Urinary bladder (tissue), 3 donors: ENCODE measurements at regions not wholly inside any gene's neighbourhood (a gene's known extent, or its start where the extent isn't known, plus 50 kb on each side); places are given as distances from the start of the nearest gene placed in this dataset.
A peak's percentile ranks its signal among the peaks of the same experiment; 100 is the strongest.

ENCODE experiments used
- DNase-seq: peaks from one replicate; pipeline ENCODE4 v3.0.0-alpha.2; 2015; ENCODE audit errors: extremely low spot score
- H3K27ac ChIP-seq: one replicate; pipeline ENCODE4 v1.5.1; 2013; ENCODE audit warnings: low read depth, mild to moderate bottlenecking, moderate library complexity
- H3K36me3 ChIP-seq: one replicate; pipeline ENCODE4 v1.6.1; 2013; ENCODE audit warnings: mild to moderate bottlenecking, moderate library complexity; ENCODE audit not compliant: insufficient read depth
- H3K4me1 ChIP-seq: one replicate; pipeline ENCODE4 v1.6.1; 2013; ENCODE audit warnings: mild to moderate bottlenecking, moderate library complexity; ENCODE audit not compliant: insufficient read depth
- H3K4me3 ChIP-seq: one replicate; pipeline ENCODE4 v1.5.1; 2013; ENCODE audit warnings: low read depth, low read length
- WGBS: extraction: QIAGEN DNeasy Blood & Tissue Kit; methylation state at CpG from one replicate; pipeline ENCODE4 v1.1.7; 2013; 5-methylcytosine and 5-hydroxymethylcytosine counted together
- donor health status: healthy with polysubstance abuse.
- donor health status: healthy.

DNA sequence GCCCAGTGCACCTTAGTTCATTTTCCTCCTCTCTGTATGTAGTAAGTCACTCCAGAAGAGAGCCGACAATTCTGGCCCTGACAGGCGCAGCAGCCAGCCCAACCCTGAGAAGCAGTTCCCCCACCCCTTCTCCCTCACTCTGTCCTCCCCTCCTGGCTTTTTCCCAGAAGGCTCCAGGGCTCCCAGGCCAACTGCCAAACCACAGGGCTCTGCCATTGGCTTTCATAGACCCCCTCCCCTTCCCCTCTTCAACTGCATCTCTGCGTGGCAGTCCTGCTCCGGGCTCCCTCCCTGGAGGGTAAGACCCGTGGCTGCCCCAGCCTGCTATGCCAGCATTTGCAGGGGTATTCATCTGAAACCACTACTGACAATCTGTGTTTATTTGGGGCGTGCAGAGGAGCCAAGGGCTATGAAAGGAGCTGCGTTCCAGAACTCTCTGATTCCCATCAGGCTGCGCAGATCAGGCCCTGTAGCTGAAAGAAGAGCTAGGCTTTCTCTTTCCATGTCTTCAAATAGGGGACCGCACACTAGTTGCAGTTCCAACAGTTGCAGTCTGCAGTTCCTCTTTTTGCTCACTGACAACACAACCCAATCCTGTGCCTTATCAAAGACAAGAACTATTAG, 388.6 kb upstream of the TNP1 start:
- H3K4me3 ChIP-seq: no peak overlapping the region

DNA sequence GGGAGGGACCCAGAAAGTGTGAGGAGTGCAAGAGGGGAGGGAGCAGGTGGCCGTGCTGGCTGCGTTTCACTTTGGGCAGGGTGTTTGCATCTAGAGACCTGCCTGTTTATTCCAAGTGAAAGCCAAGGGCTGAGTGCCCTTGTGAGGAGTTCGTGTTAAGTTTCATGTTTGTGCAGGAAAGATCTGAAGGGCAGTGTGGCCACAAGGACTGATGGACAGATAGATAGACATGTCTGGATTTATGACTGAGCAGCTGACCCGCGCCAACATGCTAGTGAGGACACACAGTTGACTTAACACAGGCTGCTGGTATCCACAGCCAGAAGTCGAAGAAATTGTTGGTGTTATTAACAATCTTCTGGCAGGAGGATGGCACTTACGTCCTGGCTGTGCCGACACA, 387.6 kb upstream of the TNP1 start:
- Histone ChIP-seq H3K27ac (peak overlapping the region; percentile 51), H3K4me3 (no peak overlapping the region), H3K4me1 (no peaks in the 10 kb centered on the region), H3K36me3 (no peaks in the 10 kb centered on the region)
- WGBS: 44% methylated on average over 8 of the region's 8 CpGs
- no peak for DNase-seq

More for the DNA sequence above, 388.6 kb upstream of the TNP1 start:
- 8% methylated on average over 9 of the region's 9 CpGs for WGBS
- DNase-seq: peak; percentile 93
- H3K27ac ChIP-seq: peak overlapping the region; percentile 13
- no peaks in the 10 kb centered on the region for H3K4me1 ChIP-seq
- no peaks in the 10 kb centered on the region for H3K36me3 ChIP-seq

DNA sequence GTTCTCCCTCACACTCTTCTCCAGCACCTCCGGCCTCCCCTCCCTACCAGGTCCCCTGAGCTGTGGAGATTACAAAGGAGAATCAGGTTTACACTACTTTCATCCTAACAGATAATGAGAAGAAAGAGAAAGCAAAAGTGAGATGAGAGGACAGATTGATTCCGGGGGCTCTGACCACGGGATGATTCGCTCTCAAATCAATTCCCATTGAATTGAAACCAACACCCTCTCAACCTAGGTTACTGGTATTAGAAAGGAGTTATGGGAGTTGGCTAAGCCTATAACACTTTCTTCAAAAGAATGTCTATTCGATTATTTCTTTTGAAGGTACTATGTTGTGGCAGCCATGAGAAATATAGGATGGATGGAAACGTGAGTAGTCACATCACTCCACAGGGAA, 386.2 kb upstream of the TNP1 start:
- H3K4me1 ChIP-seq: no peaks in the 10 kb centered on the region
- 89% methylated on average over 6 of the region's 6 CpGs for WGBS
- no peaks in the 10 kb centered on the region for H3K36me3 ChIP-seq
- DNase-seq: no peak
- H3K27ac ChIP-seq: no peak overlapping the region
- no peak overlapping the region for H3K4me3 ChIP-seq

DNA sequence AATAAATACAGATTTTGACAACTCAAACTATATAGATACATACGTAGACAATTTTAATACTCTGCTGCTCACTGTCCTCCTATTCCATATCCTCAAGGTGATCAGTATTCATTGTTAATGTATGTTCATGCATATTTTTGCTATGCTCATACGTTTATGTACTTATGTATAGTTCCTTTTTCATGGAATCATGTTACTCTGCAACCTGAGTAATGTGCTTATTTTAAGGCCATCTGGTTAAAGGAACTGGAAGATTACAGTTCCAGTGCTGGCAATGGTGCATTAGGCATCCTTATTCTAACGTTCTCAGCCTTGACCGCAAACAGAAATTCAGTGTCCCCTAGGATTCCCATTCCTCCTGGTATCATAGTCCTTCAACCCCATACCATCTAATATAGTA, 385.0 kb upstream of the TNP1 start:
- no peak for DNase-seq
- no peak overlapping the region for H3K27ac ChIP-seq
- H3K4me1 ChIP-seq: no peaks in the 10 kb centered on the region
- 85% methylated on average over 4 of the region's 4 CpGs for WGBS
- no peaks in the 10 kb centered on the region for H3K36me3 ChIP-seq
- H3K4me3 ChIP-seq: no peak overlapping the region

DNA sequence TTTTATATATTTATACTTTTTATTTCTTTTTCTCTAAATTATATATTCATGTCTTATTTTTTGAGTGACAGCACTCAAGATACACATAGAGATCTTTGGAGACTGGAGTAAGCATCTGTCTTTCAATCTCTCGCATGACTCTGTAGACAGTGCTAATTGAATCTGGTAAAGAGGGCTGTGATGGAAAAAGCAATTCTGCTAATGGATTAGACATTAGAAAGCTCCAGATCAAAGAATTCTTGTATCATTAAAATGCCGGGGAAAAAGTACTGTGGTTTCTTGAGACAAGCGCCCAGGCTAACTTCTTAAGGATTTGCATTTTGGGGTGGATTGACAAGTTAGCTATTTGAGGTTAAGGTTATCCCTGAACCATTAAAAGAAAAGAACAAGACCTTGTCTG, 383.1 kb upstream of the TNP1 start:
- H3K4me3 ChIP-seq: no peak overlapping the region
- no peaks in the 10 kb centered on the region for H3K36me3 ChIP-seq
- H3K27ac ChIP-seq: no peak overlapping the region
- H3K4me1 ChIP-seq: no peaks in the 10 kb centered on the region
- WGBS: 95% methylated on average over 3 of the region's 3 CpGs
- DNase-seq: no peak

DNA sequence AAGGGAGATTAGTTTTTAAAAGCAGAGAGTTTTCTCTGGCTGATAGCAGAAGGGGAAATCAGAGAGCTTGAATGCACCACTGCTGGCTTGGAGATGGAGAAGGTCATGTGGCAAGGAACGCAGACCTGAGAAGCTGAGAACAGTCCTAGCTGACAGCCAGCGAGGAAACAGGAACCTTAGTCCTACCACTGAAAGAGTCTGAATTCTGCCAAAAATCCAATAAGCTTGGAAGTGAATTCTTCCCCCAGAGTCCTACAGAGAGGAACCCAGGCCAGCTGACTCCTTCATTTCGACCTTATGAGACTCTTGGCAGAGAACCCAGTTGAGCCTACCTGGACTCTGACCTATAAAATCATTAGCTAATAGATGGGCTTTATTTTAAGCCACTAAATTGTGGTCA, 371.9 kb upstream of the TNP1 start:
- no peaks in the 10 kb centered on the region for H3K36me3 ChIP-seq
- no peak overlapping the region for H3K27ac ChIP-seq
- WGBS: 78% methylated on average over 3 of the region's 3 CpGs
- no peak for DNase-seq
- no peaks in the 10 kb centered on the region for H3K4me1 ChIP-seq
- no peak overlapping the region for H3K4me3 ChIP-seq

DNA sequence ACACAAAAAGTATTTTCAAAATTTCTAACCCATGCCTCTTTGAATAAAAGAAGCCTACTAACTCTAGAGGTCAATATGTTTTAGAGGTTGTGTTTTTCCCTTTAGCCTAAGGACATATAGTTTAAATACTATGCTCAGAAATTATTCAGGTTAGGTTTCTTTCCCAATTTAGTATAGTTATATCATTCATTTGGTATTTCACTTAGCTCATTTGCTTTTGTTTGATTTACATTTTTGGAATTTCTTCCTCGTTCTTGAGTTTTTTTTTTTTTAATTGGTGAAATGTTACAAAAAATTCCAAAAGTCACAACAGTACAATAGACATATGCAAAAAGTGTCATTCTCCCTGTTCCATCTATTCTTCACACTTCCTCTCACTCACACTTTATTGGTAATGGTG, 371.3 kb upstream of the TNP1 start:
- Histone ChIP-seq H3K27ac (no peak overlapping the region), H3K36me3 (no peaks in the 10 kb centered on the region), H3K4me3 (no peak overlapping the region), H3K4me1 (no peaks in the 10 kb centered on the region)
- DNase-seq: no peak
- 44% methylated on average over 1 of the region's 1 CpG for WGBS

DNA sequence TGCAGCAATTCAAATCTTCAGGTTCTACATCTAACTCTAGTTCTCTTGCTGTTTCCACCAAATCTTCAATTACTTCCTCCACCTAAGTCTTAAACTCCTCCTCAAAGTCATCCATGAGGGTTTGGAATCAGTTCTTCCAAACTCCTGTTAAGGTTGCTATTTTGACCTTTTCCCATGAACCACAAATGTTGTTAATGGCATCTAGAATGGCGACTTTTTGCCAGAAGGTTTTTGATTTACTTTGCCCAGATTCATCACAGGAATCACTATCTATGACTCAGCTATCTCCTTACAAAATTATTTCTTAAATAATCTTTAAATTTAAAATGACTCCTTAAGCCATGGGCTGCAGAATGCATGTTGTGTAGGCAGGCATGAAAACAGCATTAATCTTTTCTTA, 368.9 kb upstream of the TNP1 start:
- Histone ChIP-seq H3K4me1 (no peaks in the 10 kb centered on the region), H3K36me3 (no peaks in the 10 kb centered on the region), H3K27ac (no peak overlapping the region), H3K4me3 (no peak overlapping the region)
- WGBS: 91% methylated on average over 1 of the region's 1 CpG
- DNase-seq: no peak

DNA sequence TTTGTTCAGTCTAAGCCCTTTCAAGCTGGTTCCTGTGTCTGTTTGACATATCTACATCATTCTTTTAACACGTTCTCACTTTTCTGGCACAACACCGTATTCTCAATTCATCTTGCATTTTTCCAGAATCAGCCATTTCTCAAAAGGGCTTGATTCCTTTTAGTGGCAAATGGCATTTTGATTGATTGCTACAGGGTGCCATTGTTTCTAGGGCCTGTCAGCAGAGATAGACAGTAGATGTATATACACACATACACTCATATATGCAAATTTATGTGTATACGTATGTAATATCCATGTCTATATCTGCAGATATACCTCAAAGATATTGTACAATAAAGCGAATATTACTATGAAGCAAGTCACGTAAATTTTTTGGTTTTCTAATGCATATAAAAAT, 367.9 kb upstream of the TNP1 start:
- no peak overlapping the region for H3K27ac ChIP-seq
- WGBS: 91% methylated on average over 5 of the region's 5 CpGs
- peaks cover 2% of the 10 kb centered on the region for H3K4me1 ChIP-seq
- no peak for DNase-seq
- H3K36me3 ChIP-seq: no peaks in the 10 kb centered on the region
- H3K4me3 ChIP-seq: no peak overlapping the region

DNA sequence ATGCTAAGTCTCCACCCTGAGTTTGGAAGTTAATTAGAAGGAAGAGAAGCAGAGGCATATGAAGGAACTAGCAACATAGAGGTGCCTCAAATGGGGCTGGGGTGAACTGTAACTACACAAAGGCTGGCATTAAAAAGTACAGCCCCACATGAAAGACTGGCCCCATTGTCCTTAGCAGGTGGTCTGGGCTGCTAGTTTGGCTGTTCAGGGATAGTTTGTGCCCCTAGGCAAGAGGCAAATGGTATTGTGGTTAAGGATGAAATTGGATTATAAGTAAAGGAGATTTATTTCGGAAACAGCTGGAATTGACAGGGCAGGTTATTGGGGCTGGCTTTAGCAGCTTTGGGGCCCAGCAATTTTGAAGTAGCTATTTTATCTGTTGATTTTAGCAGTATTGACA, 365.7 kb upstream of the TNP1 start:
- H3K4me3 ChIP-seq: no peak overlapping the region
- DNase-seq: no peak
- H3K27ac ChIP-seq: no peak overlapping the region
- H3K36me3 ChIP-seq: no peaks in the 10 kb centered on the region
- peaks cover 2% of the 10 kb centered on the region for H3K4me1 ChIP-seq
- WGBS: 97% methylated on average over 1 of the region's 1 CpG

DNA sequence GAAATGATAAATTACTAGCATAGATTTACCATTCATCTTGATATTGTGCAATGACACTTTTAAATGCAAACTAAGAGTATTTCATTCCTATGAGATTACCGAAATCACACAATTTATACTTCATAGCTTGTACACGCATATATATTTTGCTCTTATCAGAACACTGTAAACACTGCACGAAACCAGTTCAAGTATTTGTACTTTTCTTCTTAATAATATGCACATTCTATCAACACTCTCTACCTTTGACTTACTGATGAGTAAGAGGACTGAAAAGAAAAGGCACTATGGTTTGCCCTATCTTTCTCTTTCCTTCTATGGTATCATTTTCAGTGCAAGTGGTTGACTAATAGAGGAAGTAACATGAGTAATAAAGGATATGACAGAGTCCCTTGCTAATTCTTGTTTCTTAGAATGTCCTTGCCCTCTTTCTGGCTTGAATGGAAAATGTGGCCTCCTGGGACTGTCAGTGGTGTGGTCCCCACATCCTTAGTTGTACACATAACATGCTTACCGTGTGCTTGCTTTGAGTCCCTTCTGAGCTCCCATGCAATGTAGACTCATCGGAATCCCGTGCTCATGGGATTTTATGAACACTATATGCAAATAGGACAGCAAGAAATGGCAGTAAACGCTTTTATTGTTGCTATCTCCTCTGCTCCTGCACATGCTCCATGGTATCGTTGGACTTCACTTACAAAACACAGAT, 363.5 kb upstream of the TNP1 start:
- H3K4me3 ChIP-seq: no peak overlapping the region
- DNase-seq: no peak
- H3K36me3 ChIP-seq: no peaks in the 10 kb centered on the region
- H3K4me1 ChIP-seq: peaks cover 2% of the 10 kb centered on the region
- H3K27ac ChIP-seq: peak overlapping the region; percentile 18
- WGBS: 65% methylated on average over 8 of the region's 8 CpGs

DNA sequence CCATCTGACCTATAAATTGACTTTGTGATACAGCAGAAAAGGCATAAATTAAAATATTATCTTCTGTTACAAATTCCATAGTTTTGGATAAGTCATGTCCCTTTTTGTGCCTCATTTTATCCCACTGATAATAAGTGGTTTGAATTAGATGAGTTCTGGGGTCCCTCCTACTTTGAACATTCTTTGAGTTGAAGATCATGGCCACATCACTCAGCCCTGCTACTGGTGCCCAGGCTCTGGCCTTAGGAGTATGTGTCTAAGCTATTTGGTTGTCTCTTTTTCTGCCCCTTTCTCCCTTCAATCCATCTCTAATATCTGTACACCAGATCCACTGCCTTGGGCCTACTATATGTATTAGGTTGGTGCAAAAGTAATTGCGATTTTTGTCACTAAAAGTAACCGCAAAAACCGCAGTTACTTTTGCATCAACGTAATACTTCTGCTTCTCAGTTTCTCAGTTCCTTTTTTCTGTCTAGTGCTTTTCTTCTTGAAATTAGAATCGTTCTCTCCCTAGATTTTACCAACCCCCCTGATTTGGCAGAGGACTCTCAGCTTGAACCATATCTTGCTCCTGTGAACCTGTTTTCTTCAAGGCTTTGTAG, 362.5 kb upstream of the TNP1 start:
- H3K4me1 ChIP-seq: peaks cover 2% of the 10 kb centered on the region
- no peak overlapping the region for H3K4me3 ChIP-seq
- no peaks in the 10 kb centered on the region for H3K36me3 ChIP-seq
- no peak overlapping the region for H3K27ac ChIP-seq
- 78% methylated on average over 5 of the region's 5 CpGs for WGBS
- no peak for DNase-seq

DNA sequence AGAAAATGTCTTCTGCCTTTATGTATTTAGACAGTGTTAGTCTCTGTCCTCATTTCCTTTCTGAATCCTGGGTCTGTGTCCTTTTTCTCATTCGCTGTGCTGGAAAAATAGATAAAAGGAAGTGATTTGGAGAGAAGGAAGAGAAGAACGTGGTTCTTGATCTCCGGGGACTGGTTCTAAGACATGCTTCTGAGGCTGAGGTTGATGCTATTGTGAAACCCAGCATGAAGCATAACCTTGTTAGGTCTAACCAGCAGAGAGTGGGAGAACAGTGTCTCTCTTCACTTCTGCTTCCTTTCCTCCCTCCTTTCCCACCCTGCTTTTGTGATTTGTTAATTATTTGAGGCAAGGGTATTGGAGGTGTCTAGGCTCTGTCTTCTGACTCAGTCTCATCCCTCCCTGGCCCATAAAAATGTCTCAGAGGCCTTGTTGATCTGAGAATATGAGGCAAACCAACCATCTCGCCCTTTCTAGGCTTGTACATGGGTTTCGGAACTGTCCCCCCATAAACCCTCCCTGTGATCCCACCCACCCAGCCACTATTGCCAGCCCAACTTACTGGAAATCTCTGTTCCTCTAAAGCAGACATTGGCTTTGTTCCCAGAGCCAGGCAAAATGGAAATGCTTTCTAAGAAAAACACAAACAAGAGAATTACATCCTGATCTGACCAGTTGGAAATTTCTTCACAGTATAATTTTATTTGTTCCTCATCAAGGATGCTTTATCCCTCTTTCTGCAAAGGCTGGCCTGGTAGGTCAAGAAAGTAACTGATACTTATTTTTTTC, 360.6 kb upstream of the TNP1 start:
- WGBS: 79% methylated on average over 5 of the region's 5 CpGs
- Histone ChIP-seq H3K36me3 (no peaks in the 10 kb centered on the region), H3K27ac (no peak overlapping the region), H3K4me1 (peaks cover 2% of the 10 kb centered on the region), H3K4me3 (no peak overlapping the region)
- no peak for DNase-seq

DNA sequence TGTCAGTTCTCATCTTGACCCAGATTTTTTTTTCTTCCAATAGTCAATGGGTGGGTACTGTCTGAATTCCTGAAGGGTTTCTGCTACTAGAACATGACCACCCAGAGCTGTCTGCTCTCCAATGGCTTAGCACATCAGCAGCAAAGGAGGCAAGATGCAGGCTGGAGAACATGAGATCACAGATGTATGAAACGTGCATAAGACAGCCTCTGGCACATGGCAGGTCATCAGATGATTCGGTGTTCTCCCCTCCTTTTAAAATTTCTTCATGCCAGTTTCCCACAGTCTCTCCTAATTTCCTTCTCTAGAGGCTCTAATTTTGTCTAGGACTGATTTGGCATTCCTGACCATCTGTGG, 359.3 kb upstream of the TNP1 start:
- no peak overlapping the region for H3K27ac ChIP-seq
- H3K4me1 ChIP-seq: peaks cover 2% of the 10 kb centered on the region
- WGBS: 70% methylated on average over 2 of the region's 2 CpGs
- DNase-seq: no peak
- no peak overlapping the region for H3K4me3 ChIP-seq
- no peaks in the 10 kb centered on the region for H3K36me3 ChIP-seq
